Activated naive CD8-positive, alpha-beta T cell treated with anti-CD3 and anti-CD28 coated beads, Interleukin-2, amount 50 U/mL, for 16 hours (primary cell): ENCODE measurements at regions not wholly inside any gene's neighbourhood (a gene's known extent, or its start where the extent isn't known, plus 50 kb on each side); places are given as distances from the start of the nearest gene placed in this dataset.

Experiments
- DNase-seq: peaks from one replicate; pipeline ENCODE4 v3.0.0-alpha.2; 2020; ENCODE audit warnings: low read depth, low spot score

GRCh38 chr6:157769776-157770426 lies 53.1 kb upstream of the SNX9 start:
- DNase-seq = no peak

GRCh38 chr6:157770946-157771345 lies 52.1 kb upstream of the SNX9 start:
- DNase-seq = no peak

- no peak for DNase-seq
These were observed 50.2 kb upstream of the SNX9 start for GRCh38 chr6:157772820-157773219.
